Stimulated activated CD4-positive, alpha-beta T cell treated with anti-CD3 and anti-CD28 coated beads, Interleukin-12 subunit alpha, Interleukin-12 subunit beta, amount 100 ng/mL, for 4 hours (primary cell): ENCODE measurements at regions not wholly inside any gene's neighbourhood (a gene's known extent, or its start where the extent isn't known, plus 50 kb on each side); places are given as distances from the start of the nearest gene placed in this dataset.
A peak's percentile ranks its signal among the peaks of the same experiment; 100 is the strongest.
"Not testable (repeated sequence)": the region's sequence is repeated elsewhere in the genome, so short reads cannot be mapped to it uniquely, and the experiment has no call there.

ENCODE experiments used
- DNase-seq: peaks from one replicate; pipeline ENCODE4 v3.0.0-alpha.2; 2020

GRCh38 chr6:134421501-134421900 is 103.6 kb upstream of the SGK1 start:
- DNase-seq: no peak

- no peak for DNase-seq
Measured at GRCh38 chr6:134420614-134421181, 102.8 kb upstream of the SGK1 start.

- no peak for DNase-seq
Measured at GRCh38 chr6:134419716-134420115, 101.8 kb upstream of the SGK1 start.

GRCh38 chr6:134416418-134417154 is 98.7 kb upstream of the SGK1 start:
- DNase-seq: no peak

DNA sequence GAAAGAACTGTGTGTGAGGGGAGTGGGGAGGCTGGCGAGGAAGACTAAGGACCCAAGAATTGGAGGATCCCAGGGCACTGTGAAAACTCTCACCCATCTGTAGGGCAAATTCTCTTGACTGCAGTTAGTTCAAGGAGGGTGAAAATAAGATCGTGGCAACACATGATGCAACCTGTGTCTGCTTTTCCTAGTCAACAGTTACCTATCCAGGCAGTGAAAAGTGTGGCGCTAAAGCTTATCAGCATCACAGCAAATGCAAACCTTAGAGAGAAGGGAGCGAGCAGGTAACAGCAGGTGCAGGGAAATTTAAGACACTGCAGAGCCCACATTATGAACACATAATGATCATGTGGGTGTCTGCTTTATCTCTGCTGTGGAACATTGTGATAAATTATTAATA is 97.7 kb upstream of the SGK1 start:
- no peak for DNase-seq

DNA sequence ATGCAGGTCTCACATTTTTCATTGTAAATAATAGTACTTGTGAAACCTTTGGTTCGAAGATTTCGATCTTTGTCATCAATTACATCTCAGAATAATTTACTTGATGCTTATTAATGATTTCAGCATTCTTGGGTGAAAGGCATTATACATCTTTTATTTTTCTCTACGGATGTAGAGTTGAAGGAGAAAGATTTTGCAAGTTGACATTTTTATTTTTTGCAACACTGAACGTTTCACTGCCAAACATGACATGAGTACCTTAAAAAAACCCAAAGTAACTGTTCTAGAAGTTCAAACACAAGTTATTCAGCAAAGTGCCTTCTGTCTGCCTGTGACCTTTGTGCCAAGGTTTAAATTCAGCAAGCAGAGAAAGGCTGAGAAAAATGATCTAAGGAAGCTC is 97.3 kb upstream of the SGK1 start:
- no peak for DNase-seq

DNA sequence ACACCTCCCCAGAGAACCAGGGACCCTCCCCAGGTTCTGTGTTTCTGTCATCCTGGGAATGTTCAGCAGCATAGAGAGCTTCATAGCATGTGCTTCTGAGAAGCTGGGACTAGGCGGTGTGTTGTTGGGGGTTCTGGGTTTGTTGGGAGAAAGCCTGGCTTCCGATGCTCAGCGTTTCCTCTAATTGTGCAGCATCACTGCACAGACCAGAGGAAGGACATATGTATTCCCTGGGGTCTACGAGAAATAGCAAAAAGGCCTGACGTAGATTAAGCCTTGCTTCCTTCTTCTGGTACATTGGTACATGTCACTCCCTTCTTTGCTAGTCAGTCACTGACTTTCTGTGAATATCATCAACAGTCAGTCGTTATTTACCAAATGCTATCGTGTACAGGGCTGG is 96.9 kb upstream of the SGK1 start:
- DNase-seq: no peak

DNA sequence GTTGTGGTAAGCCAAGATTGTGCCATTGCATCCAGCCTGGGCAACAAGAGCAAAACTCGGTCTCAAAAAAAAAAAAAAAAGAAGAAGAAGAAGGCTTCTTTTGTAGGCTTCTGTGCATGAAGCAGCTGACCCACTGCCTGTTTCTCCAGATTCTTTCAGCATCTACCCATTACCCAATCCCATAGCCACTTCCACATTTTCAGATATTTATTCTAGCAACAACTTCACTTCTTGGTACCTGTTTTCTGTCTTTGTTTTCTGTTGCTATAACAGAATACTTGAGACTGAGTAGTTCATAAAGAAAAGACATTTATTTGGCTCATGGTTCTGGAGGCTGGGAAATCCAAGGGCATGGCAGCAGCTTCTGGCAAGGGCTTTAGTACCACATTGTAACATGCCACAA is 95.3 kb upstream of the SGK1 start:
- no peak for DNase-seq

GRCh38 chr6:134410541-134410940 is 92.6 kb upstream of the SGK1 start:
- DNase-seq: no peak

- DNase-seq: no peak
Measured at GRCh38 chr6:134407791-134408190, 89.9 kb upstream of the SGK1 start.

DNA sequence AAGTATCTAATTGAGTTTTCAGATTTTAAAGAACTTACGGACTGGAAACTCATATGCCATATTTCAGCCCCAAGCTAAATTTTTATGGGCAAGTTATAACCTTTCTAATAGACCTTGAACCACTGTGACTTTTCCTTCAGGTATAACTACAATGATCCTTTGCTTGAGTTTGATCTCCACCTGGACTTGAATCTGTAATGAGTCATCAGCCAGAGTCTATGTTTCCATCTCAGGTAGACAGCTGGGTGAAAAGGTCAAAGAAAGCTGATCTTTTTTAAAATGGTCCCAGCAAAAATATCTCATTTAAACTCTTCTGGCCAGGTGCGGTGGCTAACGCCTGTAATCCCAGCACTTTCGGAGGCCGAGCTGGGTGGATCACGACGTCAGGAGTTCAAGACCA is 88.4 kb upstream of the SGK1 start:
- no peak for DNase-seq

DNA sequence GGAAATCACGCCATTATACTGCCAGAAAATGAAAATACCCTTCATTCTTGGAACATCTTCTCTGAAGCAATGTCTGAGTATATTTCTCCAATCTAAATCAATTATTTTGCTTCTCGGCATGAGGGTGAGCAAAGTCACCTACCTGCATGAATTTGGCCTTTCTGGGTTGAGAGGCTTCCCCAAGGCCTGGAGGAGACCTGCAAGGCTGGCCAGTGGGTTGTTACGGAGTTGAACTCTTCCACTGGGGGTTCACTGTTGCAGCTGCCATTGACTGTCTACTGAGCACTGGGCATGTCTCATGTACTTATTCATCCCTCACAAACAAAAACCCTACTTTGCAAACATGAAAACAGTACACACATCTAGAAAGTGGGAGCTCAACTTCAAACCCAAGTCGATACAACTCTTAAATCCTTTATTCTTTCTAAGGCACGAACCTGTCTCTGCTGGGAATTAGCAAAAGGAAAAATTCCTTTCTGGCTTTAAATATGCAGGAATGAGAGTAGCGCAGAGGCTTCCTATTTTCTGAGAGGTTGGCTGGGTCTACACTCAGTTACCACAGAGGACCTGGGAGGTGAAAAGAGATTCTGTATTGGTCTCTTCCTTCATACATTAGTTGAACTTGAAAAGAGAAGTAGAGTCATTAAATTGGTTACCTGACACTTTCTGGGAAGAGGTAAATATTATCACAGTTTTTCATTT is 87.6 kb upstream of the SGK1 start:
- no peak for DNase-seq

GRCh38 chr6:134403312-134403711 is 85.4 kb upstream of the SGK1 start:
- DNase-seq: not testable (repeated sequence)

DNA sequence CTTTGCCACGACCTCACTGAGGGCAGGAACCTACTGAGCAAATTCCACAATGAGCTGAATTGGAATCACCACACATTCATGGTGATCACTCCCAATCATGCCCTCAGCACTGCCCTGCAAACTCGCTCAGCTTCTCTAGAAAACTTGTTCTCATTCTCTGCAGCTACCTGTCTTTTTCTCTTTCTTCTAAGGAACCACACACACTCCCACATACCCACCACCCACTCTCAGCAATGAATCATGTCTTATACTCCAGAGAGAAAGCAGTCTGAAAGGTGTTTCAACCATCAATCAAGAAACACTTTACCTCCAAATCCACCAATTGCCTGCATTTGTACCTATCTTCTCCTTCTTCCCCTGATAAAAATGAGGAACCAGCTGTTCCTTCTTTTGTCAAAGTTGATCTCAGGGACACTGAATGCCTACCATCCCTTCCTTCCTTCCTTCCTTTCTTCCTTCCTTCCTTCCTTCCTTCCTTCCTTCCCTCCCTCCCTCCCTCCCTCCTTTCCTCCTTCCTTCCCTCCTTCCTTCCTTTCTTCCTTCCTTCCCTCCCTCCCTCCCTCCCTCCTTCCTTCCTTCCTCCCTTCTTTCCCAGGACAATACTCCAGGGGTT is 84.6 kb upstream of the SGK1 start:
- no peak for DNase-seq

- no peak for DNase-seq
Measured at GRCh38 chr6:134400941-134401340, 83.0 kb upstream of the SGK1 start.

- DNase-seq: peak; percentile 9
Measured at GRCh38 chr6:134398453-134398852, 80.5 kb upstream of the SGK1 start.

DNA sequence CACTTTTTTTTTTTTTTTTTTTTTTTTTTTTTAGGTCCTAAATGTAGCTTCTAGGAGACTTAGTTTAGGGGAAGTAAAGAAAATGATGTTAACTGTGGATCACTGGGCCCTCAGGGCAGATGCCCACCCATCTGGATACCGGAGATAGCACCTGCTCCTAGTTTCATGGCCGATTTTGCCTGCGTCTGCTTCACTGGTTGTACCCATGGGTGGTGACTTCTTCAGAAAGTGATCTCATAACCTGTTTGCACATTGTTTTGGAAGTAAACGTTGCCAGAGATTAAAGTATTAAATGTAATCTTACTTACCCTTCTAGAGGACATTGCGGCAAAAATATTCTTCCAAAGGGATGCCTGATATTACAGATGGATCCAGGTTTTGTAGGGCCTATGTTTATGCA is 79.8 kb upstream of the SGK1 start:
- DNase-seq: no peak

DNA sequence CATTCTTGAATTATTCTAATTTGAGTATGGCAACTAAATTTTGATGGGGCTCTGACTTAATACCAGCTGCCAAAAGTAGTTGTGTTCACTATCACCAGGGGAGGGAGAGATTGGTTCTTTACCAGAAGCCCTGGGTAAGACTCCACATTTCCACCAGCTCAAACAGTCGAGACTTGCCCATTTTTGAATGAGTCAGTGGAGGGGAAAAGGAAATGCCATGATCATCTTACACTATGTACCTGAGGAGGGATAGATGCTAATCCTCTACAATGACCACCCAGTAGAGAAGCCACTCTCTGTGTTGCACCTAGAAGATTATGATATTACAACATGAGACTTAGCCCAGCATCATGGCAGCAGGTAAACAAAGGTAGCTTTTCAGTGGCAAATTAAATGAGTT is 77.0 kb upstream of the SGK1 start:
- DNase-seq: no peak

DNA sequence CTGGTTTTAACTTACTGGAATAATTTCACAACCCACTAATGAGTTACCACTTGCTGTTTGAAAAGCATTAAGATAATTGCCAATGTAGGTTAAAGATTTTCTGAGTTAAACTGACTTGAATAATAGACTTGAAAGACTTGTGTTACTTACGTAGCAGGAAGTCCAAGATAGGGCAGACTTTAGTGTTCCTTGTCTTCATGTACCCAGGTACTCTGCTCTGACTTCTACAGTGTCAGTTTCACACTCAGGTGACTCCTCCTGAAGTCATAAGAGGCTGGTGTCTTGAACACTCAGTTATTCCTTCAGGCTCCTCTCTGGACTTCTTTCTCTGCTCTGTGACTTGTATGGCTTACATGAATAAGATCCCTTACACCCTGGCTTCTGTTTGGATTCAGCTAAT is 76.3 kb upstream of the SGK1 start:
- DNase-seq: no peak

- DNase-seq: no peak
Measured at GRCh38 chr6:134391205-134391604, 73.3 kb upstream of the SGK1 start.

GRCh38 chr6:134389658-134390057 is 71.7 kb upstream of the SGK1 start:
- DNase-seq: no peak

GRCh38 chr6:134389129-134389528 is 71.2 kb upstream of the SGK1 start:
- no peak for DNase-seq

GRCh38 chr6:134386482-134386881 is 68.6 kb upstream of the SGK1 start:
- DNase-seq: not testable (repeated sequence)

DNA sequence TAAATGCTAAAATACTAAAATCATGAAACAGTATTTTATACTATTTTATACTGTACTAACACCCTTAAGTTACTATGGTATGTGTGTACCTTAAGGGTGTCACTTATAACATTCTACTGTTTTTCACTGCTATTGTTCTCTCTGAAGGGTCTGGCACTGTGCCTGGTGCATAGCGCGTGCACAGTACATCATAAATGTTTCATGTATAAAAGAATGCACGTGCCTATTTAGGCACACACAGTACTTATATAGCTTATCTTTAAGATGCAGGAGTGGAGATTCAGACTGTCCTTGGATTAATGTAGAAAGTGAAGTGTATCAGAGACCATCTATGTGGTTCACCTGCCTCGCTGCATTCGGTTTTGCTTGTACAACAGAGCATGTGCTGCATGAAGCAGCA is 64.0 kb upstream of the SGK1 start:
- DNase-seq: no peak
